H9 (cell line): ENCODE measurements at regions not wholly inside any gene's neighbourhood (a gene's known extent, or its start where the extent isn't known, plus 50 kb on each side); places are given as distances from the start of the nearest gene placed in this dataset.

Source experiments
- DNase-seq: peaks from one replicate; pipeline ENCODE4 v3.0.0-alpha.2; 2017
- H2AFZ ChIP-seq: one replicate; pipeline ENCODE4 v1.6.1; 2013; ENCODE audit warnings: mild to moderate bottlenecking, low read length, control low read depth, moderate library complexity
- H2AK5ac ChIP-seq: 2 replicates; pipeline ENCODE4 v1.6.1; 2013; ENCODE audit warnings: low read length, control low read depth, mixed read lengths; ENCODE audit not compliant: insufficient read length
- H2BK120ac ChIP-seq: one replicate; pipeline ENCODE4 v1.6.1; 2013; ENCODE audit warnings: low read depth, mild to moderate bottlenecking, low read length, control low read depth, inconsistent platforms; ENCODE audit not compliant: poor library complexity, severe bottlenecking
- H2BK12ac ChIP-seq: 2 replicates; pipeline ENCODE4 v1.6.1; 2013; ENCODE audit warnings: low read length, control low read depth, mixed read lengths, low read depth; ENCODE audit not compliant: insufficient read length
- H2BK15ac ChIP-seq: 2 replicates; pipeline ENCODE4 v1.6.1; 2013; ENCODE audit warnings: low read depth, low read length, control low read depth
- H2BK20ac ChIP-seq: one replicate; pipeline ENCODE4 v1.6.1; 2013; ENCODE audit warnings: low read depth, mild to moderate bottlenecking, low read length, control low read depth, inconsistent platforms; ENCODE audit not compliant: poor library complexity, severe bottlenecking
- H2BK5ac ChIP-seq: 2 replicates; pipeline ENCODE4 v1.6.1; 2013; ENCODE audit warnings: low read length, control low read depth, mixed read lengths; ENCODE audit not compliant: insufficient read length
- H3K14ac ChIP-seq: 2 replicates; pipeline ENCODE4 v1.6.1; 2013; ENCODE audit warnings: low read length, control low read depth; ENCODE audit not compliant: insufficient read depth
- H3K18ac ChIP-seq: 2 replicates; pipeline ENCODE4 v1.6.1; 2013; ENCODE audit warnings: low read depth, mild to moderate bottlenecking, mixed read lengths, low read length, control low read depth; ENCODE audit not compliant: insufficient read length
- H3K23ac ChIP-seq: 2 replicates; pipeline ENCODE4 v1.6.1; 2013; ENCODE audit warnings: low read length, control low read depth, mixed read lengths, low read depth; ENCODE audit not compliant: insufficient read length
- H3K23me2 ChIP-seq: 2 replicates; pipeline ENCODE4 v1.6.1; 2013; ENCODE audit warnings: low read depth, mild to moderate bottlenecking, mixed read lengths, low read length, control low read depth; ENCODE audit not compliant: insufficient read length, poor library complexity, severe bottlenecking
- H3K27ac ChIP-seq: 2 replicates; pipeline ENCODE4 v1.5.1; 2013; ENCODE audit warnings: low read length, control low read depth, mixed read lengths, low read depth; ENCODE audit not compliant: insufficient read length
- H3K27me3 ChIP-seq: 2 replicates; pipeline ENCODE4 v1.6.1; 2013; ENCODE audit warnings: low read length, control low read depth, inconsistent platforms; ENCODE audit not compliant: insufficient read depth
- H3K4ac ChIP-seq: 2 replicates; pipeline ENCODE4 v1.6.1; 2013; ENCODE audit warnings: low read depth, mild to moderate bottlenecking, control low read depth, inconsistent platforms, low read length, moderate library complexity
- H3K4me1 ChIP-seq: 2 replicates; pipeline ENCODE4 v1.6.1; 2013; ENCODE audit warnings: low read length, control low read depth, inconsistent platforms; ENCODE audit not compliant: insufficient read depth
- H3K4me2 ChIP-seq: 2 replicates; pipeline ENCODE4 v1.6.1; 2013; ENCODE audit warnings: low read length, control low read depth, mixed read lengths; ENCODE audit not compliant: insufficient read length, insufficient read depth
- H3K56ac ChIP-seq: 2 replicates; pipeline ENCODE4 v1.6.1; 2013; ENCODE audit warnings: low read depth, mild to moderate bottlenecking, mixed read lengths, low read length, control low read depth; ENCODE audit not compliant: insufficient read length
- H3K79me1 ChIP-seq: 2 replicates; pipeline ENCODE4 v1.6.1; 2013; ENCODE audit warnings: low read depth, mild to moderate bottlenecking, moderate library complexity, low read length, control low read depth, inconsistent platforms; ENCODE audit not compliant: insufficient read depth, poor library complexity, severe bottlenecking
- H3K79me2 ChIP-seq: 2 replicates; pipeline ENCODE4 v1.6.1; 2013; ENCODE audit warnings: low read length, control low read depth, inconsistent platforms; ENCODE audit not compliant: insufficient read depth
- H3K9ac ChIP-seq: 2 replicates; pipeline ENCODE4 v1.6.1; 2013; ENCODE audit warnings: low read length, control low read depth, mixed read lengths; ENCODE audit not compliant: insufficient read length; ENCODE audit errors: extremely low read depth
- H3K9me3 ChIP-seq: one replicate; pipeline ENCODE4 v1.6.1; 2013; ENCODE audit warnings: low read depth, low read length, inconsistent platforms; ENCODE audit not compliant: control insufficient read depth
- H3T11ph ChIP-seq: one replicate; pipeline ENCODE4 v1.6.1; 2013; ENCODE audit warnings: mild to moderate bottlenecking, low read length, control low read depth, inconsistent platforms
- H4K20me1 ChIP-seq: one replicate; pipeline ENCODE4 v1.6.1; 2013; ENCODE audit not compliant: control insufficient read depth, insufficient read length, insufficient read depth
- H4K5ac ChIP-seq: 2 replicates; pipeline ENCODE4 v1.6.1; 2013; ENCODE audit warnings: low read depth, mild to moderate bottlenecking, mixed read lengths, low read length, control low read depth; ENCODE audit not compliant: insufficient read length
- H4K8ac ChIP-seq: replicated peaks from 2 replicates; pipeline ENCODE4 v1.6.1; 2013; ENCODE audit warnings: low read length, control low read depth, mixed read lengths, low read depth; ENCODE audit not compliant: insufficient read length
- H4K91ac ChIP-seq: 2 replicates; pipeline ENCODE4 v1.6.1; 2013; ENCODE audit warnings: low read depth, mild to moderate bottlenecking, moderate library complexity, mixed read lengths, low read length, control low read depth; ENCODE audit not compliant: insufficient read length
- H3K27ac Mint-ChIP-seq, 3 experiments: 2 replicates in 2 of 3; 3 replicates in 1 of 3; pipeline ENCODE4 v1.8.0; 2020 to 2021; ENCODE audit warnings: mixed read lengths in 3 of 3, mild to moderate bottlenecking in 1 of 3, moderate library complexity in 1 of 3
- H3K27me3 Mint-ChIP-seq: 2 replicates; pipeline ENCODE4 v1.8.0; 2021; ENCODE audit warnings: low read depth, mild to moderate bottlenecking, moderate library complexity, mixed read lengths
- H3K36me3 Mint-ChIP-seq, 3 experiments: 2 replicates in 2 of 3; 3 replicates in 1 of 3; pipeline ENCODE4 v1.8.0; 2020 to 2021; ENCODE audit warnings: low read depth in 3 of 3, mixed read lengths in 3 of 3; ENCODE audit not compliant: insufficient read depth in 1 of 3
- H3K4me1 Mint-ChIP-seq, 2 experiments: 2 replicates each; pipeline ENCODE4 v1.8.0; 2020; ENCODE audit warnings: mixed read lengths in 2 of 2
- H3K4me3 Mint-ChIP-seq, 2 experiments: 2 replicates in 1 of 2; 3 replicates in 1 of 2; pipeline ENCODE4 v1.8.0; 2020 to 2021; ENCODE audit warnings: mild to moderate bottlenecking in 2 of 2, mixed read lengths in 2 of 2, moderate library complexity in 1 of 2
- H3K9me3 Mint-ChIP-seq, 2 experiments: 2 replicates in 1 of 2; 3 replicates in 1 of 2; pipeline ENCODE4 v1.8.0; 2020; ENCODE audit warnings: mild to moderate bottlenecking in 2 of 2, mixed read lengths in 2 of 2, moderate library complexity in 1 of 2
- TF ChIP-seq, protein P1 (sequence below): fragments of 200-600 bp; sonication (generic); conservative IDR thresholded peaks from 3 replicates; pipeline ENCODE4 v1.8.0; 2021; ENCODE audit warnings: antibody characterized with exemption, mild to moderate bottlenecking

DNA sequence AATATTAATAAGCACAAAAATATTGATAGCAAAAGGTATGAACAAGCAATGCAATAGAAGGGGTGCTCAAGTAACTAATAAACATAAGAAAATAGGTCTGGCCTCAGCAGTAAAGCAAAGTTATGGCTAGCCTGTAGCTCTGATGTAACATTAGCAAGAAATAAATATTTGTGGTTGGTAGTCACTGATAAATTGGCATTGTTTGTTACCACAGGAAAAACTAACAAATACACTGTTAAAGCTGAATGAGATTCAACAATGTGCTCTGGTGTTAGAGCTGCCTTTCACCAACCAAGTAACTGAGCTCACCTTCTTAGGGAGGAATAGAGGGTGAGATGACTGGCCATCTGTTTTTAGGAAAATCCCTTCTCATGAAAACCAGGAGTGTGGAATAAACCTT lies 71.4 kb downstream of the AREG start:
- Histone ChIP-seq H4K20me1 (no peaks in the 10 kb centered on the region), H3K9me3 (no peaks in the 10 kb centered on the region), H3K56ac (no peak overlapping the region), H4K5ac (no peak overlapping the region), H3K4me1 (no peaks in the 10 kb centered on the region), H3K27ac (no peak overlapping the region), H2BK20ac (no peak overlapping the region), H3K23ac (no peak overlapping the region), H3K4me2 (no peak overlapping the region), H3K14ac (no peak overlapping the region), H3K23me2 (no peaks in the 10 kb centered on the region), H3K18ac (no peak overlapping the region), H2BK5ac (no peak overlapping the region), H3K27me3 (no peaks in the 10 kb centered on the region), H2BK120ac (no peak overlapping the region), H4K8ac (no peak overlapping the region), H2AK5ac (no peak overlapping the region), H3K79me2 (no peaks in the 10 kb centered on the region), H3K9ac (no peak overlapping the region), H4K91ac (no peak overlapping the region), H3T11ph (no peak overlapping the region), H2BK12ac (no peak overlapping the region), H2AFZ (no peak overlapping the region), H3K79me1 (no peaks in the 10 kb centered on the region), H3K4ac (no peak overlapping the region), H2BK15ac (no peak overlapping the region)
- Mint-ChIP-seq H3K27ac (no peak overlapping the region), H3K36me3 (no peaks in the 10 kb centered on the region), H3K27me3 (no peaks in the 10 kb centered on the region; the same call in 1 of the 2 replicates), H3K4me3 (no peak overlapping the region), H3K4me1 (no peaks in the 10 kb centered on the region), H3K9me3 (no peaks in the 10 kb centered on the region)
- TF ChIP-seq, protein P1, sequence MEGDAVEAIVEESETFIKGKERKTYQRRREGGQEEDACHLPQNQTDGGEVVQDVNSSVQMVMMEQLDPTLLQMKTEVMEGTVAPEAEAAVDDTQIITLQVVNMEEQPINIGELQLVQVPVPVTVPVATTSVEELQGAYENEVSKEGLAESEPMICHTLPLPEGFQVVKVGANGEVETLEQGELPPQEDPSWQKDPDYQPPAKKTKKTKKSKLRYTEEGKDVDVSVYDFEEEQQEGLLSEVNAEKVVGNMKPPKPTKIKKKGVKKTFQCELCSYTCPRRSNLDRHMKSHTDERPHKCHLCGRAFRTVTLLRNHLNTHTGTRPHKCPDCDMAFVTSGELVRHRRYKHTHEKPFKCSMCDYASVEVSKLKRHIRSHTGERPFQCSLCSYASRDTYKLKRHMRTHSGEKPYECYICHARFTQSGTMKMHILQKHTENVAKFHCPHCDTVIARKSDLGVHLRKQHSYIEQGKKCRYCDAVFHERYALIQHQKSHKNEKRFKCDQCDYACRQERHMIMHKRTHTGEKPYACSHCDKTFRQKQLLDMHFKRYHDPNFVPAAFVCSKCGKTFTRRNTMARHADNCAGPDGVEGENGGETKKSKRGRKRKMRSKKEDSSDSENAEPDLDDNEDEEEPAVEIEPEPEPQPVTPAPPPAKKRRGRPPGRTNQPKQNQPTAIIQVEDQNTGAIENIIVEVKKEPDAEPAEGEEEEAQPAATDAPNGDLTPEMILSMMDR, result no peak
- no peak for DNase-seq
